HG03469 (cell line): ENCODE measurements at regions not wholly inside any gene's neighbourhood (a gene's known extent, or its start where the extent isn't known, plus 50 kb on each side); places are given as distances from the start of the nearest gene placed in this dataset.
"Not testable (repeated sequence)": the region's sequence is repeated elsewhere in the genome, so short reads cannot be mapped to it uniquely, and the experiment has no call there.

Experiments used
- ATAC-seq: cut with Tn5 transposase; IDR thresholded peaks from one replicate; pipeline ENCODE4 v1.9.1; 2021; ENCODE audit warnings: mild to moderate bottlenecking, moderate library complexity, moderate number of reproducible peaks; ENCODE audit not compliant: unreplicated experiment

GRCh38 chr5:152606776-152607364 lies 201.8 kb upstream of the NMUR2 start:
- no peak for ATAC-seq

- no peak for ATAC-seq
Observed at GRCh38 chr5:152607401-152608160, 202.5 kb upstream of the NMUR2 start.

- ATAC-seq, result no peak
Observed at GRCh38 chr5:152608458-152608857, 203.4 kb upstream of the NMUR2 start.

GRCh38 chr5:152619756-152620155 lies 214.7 kb upstream of the NMUR2 start:
- no peak for ATAC-seq

GRCh38 chr5:152622628-152623027 lies 217.5 kb upstream of the NMUR2 start:
- ATAC-seq, result no peak

GRCh38 chr5:152623951-152624350 lies 218.9 kb upstream of the NMUR2 start:
- no peak for ATAC-seq

- ATAC-seq, result no peak
Observed at GRCh38 chr5:152625696-152626095, 220.6 kb upstream of the NMUR2 start.

- ATAC-seq, result no peak
Observed at GRCh38 chr5:152631221-152631620, 226.1 kb upstream of the NMUR2 start.

- ATAC-seq, result no peak
Observed at GRCh38 chr5:152632360-152632759, 227.3 kb upstream of the NMUR2 start.

GRCh38 chr5:152634586-152634985 lies 229.5 kb upstream of the NMUR2 start:
- ATAC-seq, result no peak

- ATAC-seq, result no peak
Observed at GRCh38 chr5:152638996-152639552, 234.0 kb upstream of the NMUR2 start.

GRCh38 chr5:152641970-152642805 lies 237.1 kb upstream of the NMUR2 start:
- no peak for ATAC-seq

- no peak for ATAC-seq
Observed at GRCh38 chr5:152642880-152643279, 237.8 kb upstream of the NMUR2 start.

GRCh38 chr5:152644029-152644728 lies 239.1 kb upstream of the NMUR2 start:
- ATAC-seq, result no peak

GRCh38 chr5:152649609-152650008 lies 244.5 kb upstream of the NMUR2 start:
- ATAC-seq, result no peak

- ATAC-seq, result no peak
Observed at GRCh38 chr5:152650413-152650812, 245.3 kb upstream of the NMUR2 start.

GRCh38 chr5:152659470-152659869 lies 254.4 kb upstream of the NMUR2 start:
- ATAC-seq, result not testable (repeated sequence)

- ATAC-seq, result no peak
Observed at GRCh38 chr5:152673601-152674000, 268.5 kb upstream of the NMUR2 start.

GRCh38 chr5:152674403-152674802 lies 269.3 kb upstream of the NMUR2 start:
- ATAC-seq, result no peak

GRCh38 chr5:152676196-152676595 lies 271.1 kb upstream of the NMUR2 start:
- no peak for ATAC-seq

- ATAC-seq, result no peak
Observed at GRCh38 chr5:152683205-152683604, 278.1 kb upstream of the NMUR2 start.
